GM19238 (cell line): ENCODE measurements at regions not wholly inside any gene's neighbourhood (a gene's known extent, or its start where the extent isn't known, plus 50 kb on each side); places are given as distances from the start of the nearest gene placed in this dataset.
A peak's percentile ranks its signal among the peaks of the same experiment; 100 is the strongest.
"Not testable (repeated sequence)": the region's sequence is repeated elsewhere in the genome, so short reads cannot be mapped to it uniquely, and the experiment has no call there.

ENCODE experiments used
- DNase-seq: peaks from one replicate; pipeline ENCODE4 v3.0.0; 2011; ENCODE audit warnings: low spot score; ENCODE audit not compliant: insufficient read length

DNA sequence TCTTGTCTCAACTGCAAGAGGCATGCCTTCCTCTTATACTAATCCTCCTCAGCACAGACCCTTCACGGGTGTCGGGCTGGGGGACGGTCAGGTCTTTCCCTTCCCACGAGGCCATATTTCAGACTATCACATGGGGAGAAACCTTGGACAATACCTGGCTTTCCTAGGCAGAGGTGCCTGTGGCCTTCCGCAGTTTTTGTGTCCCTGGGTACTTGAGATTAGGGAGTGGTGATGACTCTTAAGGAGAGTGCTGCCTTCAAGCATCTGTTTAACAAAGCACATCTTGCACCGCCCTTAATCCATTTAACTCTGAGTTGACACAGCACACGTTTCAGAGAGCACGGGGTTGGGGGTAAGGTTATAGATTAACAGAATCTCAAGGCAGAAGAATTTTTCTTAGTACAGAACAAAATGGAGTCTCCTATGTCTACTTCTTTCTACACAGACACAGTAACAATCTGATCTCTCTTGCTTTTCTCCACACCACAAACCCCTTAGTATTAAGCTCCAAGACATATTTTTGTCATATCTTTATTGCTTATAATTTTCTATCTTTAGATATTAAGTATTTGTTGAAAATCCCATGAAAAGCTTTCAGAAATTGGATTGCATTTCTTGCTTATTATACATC, 72.8 kb upstream of the LPCAT1 start:
- not testable (repeated sequence) for DNase-seq

DNA sequence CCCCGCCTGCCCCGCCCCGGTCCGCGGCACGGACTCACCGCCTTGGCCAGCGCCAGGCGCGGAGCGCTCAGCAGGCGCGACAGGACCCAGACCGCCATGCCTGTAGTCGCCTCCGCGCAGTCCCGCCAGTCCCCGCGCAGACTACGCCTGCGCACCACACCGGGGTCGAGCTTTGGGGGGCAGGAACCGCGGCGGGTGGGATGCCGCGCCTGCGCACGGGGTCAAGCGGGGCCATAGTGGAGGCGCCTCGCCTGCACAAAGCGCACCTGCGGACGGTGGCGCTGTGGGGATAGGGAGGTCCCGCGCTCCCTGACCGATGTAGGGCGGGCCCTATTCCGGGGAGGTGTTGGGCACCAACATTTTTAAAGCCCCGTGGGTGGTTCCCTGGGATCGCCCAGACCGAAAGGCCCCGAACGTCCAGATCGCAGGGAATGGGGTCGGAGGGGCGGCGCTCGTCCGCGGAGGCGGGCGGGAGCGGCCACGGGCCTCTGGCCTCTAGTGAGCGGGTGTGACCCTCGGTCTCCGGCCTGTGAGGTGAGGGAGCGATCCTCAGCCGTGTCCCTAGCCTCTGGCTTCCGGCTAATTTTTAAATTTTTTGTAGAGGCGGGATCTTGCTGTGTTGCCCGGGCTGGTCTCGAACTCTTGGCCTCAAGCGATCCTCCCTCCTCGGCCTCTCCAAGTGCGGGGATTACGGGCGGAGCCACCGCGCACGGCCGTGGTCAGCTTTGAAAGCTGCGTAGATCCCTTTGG, 70.8 kb upstream of the LPCAT1 start:
- peak; percentile 90 for DNase-seq

DNA sequence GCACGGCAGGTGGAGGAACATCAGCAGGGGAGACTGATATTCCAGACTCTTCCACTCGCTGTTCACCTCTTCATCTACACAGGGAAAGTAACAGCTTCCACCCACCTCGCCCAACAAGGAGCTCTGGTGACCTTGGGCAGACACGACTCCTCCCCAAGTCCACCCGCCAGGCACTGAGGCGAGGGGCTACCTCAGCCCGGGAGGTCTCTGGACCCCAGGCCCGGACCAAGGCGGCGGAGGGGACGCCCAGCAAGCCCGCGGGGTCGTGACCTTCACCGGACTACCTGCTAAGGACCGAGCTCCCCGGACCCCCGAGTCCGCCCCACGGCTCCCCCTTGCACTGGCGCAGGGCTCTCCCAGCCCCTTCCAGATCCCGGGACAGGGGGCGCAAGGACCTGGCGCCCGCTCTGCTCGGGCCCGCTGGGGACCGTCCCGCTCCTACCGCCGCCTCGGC, 70.2 kb upstream of the LPCAT1 start:
- no peak for DNase-seq

DNA sequence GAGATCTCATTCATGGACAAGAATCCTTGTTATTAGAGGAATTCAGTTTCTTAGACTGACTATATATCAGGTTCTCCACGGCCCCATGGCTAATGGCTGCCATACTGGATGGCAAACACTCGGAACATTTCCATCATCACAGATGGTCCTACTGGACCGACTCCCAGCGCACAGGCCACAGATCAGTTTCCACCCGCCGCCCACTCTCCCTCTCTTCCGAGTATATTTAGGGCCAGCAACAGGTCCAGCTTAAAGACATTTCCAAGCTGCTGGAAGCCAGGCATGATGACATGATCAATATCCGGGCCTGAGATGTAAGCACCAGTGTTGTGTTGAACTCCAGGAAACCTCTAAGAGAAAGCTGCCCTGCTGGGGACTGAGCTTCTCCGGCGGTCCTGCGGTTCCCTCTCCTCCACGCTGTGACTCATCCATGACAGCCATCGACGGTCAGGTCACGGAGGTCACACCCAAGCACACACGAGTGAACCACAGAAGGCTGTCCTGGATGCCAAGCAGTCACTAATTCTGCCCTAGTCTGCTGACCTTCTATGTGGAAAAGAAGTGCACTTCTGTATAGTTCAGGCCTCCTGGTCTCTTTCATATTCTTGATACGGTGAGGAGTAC, 64.4 kb upstream of the LPCAT1 start:
- not testable (repeated sequence) for DNase-seq

DNA sequence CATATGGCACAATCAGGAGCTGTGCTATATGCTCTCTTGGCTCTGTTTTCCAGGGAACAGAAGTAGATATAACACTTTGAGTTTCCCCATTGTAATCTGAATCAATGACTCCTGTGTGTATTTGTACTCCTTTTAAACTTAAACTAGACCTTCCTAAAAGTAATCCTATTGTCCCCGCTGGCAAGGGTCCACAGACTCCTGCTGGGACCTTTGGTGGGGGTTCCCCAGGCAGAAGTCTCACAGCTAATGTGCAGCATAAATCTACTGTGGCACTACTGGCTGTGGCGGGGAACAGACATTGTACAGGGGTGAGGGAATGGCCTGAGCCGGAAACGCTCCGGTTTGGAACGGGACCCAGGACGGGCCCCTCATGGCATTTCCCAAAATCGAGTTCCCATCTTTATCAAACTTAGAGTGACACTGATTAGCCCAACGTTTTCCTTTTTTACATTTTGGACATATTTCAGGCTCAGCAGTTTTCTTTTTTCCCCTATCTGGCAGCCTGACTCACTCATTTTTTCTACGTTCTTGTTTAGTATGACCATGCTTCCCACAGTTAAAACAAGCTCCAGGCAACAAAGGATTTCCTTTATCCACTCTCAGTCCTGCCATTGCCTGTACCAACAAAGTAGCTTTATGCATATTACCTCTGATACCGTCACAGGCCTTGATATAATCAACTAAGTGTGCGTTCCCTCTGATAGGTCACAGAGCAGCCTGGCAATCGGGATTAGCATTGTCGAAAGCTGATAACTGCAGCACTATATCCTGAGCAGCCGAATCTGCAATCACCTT, 59.5 kb upstream of the LPCAT1 start:
- DNase-seq = not testable (repeated sequence)

DNA sequence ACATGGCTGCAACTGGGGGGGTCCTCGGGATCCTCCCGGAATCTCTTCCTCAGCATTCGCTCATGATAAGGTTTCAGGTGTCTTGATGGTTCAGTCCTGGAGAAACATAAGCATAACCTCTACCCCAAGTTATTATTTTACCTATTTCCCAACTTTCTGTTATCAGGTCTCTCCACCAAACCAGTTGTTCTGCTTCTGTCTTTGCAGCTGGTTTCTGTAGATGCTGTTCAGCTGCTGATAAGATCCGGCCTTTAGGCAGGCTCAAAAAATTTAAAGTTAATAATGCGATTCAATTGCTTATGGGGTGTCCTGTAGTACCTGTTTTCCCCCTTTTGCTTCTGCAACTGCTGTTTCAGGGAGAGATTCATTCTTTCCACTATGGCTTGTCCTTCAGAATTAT, 55.6 kb upstream of the LPCAT1 start:
- not testable (repeated sequence) for DNase-seq

DNA sequence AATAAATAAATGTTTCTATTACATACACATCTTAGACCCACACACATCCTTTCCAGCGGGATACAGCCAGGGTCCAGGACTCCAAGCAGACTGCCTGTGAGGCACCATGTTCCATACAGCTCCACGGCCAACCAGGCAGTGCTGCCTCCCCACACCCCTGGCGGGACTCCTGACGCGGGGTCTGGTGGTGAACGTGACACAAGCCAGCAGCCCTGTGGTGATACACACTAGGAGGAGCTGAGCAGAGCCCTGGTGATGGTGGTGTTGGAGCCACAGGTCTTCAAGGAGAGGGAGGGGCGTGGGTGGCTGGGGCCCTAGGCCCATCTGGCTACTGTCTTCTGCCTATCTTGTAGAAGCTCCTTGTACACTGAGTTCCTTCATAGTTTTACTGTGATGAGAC, 53.1 kb upstream of the LPCAT1 start:
- not testable (repeated sequence) for DNase-seq

DNA sequence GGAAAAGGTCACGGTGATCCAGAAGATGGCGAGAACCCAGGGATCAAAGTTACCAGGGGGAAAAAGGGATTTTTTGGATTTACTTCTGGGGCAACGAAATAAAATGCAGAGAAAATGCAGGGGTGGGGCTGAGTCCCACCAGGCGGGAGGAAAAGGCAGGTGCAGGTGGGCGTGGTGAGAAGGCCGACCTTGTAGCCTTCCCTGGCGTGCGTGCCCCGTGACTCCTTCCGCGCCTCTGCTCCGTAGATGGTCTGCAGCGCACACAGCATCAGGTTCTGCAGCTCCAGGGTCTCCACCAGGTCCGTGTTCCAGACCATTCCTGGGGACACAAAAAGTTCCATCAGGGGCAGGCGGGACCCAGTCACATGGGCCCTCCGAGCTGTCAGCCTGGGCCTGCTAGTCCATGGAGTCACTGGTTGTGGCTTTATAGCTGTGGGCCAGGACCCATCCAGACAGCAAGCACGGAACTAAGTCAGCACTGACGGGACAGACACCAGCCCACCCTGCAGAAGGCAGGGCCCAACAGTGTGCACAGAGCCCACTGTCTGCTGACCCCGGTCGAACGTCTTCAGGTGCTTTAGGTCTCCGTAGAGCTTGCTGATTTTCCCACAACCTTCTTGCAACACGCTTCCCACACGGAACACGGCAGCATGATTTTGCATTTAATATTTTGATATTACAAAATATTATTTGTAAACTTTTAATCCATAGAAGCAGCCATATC, 52.4 kb upstream of the LPCAT1 start:
- DNase-seq = not testable (repeated sequence)

DNA sequence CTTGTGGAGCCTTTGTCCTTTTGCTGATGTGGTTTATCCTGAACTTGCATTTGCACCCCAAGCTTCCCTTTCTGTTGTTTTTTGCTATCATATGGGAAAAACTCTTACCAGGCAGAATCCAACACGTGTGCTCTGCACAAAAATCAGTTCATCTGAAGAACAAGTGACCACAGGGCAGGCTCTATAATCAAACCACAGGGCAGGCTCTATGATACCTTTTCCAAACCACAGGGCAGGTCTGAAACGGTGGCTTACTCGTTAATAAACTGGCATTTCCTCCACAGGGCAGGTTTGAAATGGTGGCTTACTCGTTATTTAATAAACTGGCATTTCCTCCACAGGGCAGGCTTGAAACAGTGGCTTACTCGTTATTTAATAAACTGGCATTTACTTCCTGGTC, 51.7 kb upstream of the LPCAT1 start:
- not testable (repeated sequence) for DNase-seq

DNA sequence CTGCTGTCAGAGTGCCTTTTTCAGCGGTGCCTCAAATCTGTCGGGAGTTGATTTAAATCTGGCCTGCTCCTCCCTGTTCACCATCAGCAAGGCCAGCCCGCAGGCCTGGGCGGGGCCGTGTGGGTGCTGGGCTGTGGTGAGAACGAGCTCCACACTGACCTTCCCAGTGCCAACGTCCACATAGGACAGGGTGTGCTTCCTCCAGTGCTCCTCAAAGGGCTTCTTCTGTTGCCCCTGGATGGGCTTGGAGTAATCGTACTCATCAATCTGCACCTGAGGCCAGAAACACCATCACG, 50.2 kb upstream of the LPCAT1 start:
- DNase-seq = not testable (repeated sequence)

DNA sequence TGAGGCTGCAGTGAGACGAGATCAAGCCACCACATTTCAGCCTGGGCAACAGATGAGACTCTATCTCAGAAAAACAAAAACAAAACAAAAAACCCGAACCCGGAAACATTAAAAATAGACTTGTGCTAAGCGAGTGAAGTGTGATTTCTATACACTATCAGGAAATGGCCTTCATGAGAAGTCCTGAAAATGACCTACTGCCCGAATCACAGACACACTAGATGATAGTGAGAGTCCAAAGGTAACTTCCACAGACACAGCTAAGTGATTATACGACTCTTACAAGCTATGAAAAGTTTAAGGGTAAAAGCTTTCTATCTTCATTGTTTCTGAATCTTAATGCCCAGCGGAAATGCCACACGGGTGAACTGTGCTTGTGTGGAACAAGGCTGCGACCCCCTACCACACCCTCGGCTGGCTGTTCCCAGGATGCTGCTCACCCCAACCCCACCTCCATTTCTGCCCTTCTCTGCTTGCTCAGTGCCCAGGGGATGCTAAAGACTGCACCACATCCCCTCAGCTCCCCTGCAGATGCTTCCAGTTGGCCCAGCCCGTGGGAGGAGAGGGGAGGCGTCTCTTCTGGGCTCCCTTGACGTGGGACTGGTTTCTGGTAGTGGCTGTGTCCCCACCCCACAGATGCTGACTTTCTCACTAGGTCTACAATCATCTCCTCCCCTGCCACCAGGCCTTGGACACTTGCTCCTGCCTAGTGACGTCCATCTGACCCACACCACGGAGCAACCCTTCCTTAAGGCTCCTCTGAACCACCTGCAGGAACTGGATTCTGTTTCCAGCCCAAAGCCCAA, 49.7 kb upstream of the LPCAT1 start:
- DNase-seq = not testable (repeated sequence)
